HepG2 (cell line): ENCODE measurements at regions not wholly inside any gene's neighbourhood (a gene's known extent, or its start where the extent isn't known, plus 50 kb on each side); places are given as distances from the start of the nearest gene placed in this dataset.

Experiments used
- ATAC-seq: fragments of 200-7000 bp; cut with Tn5 transposase; 3 replicates; pipeline ENCODE4 v1.9.1; 2020; ENCODE audit warnings: mild to moderate bottlenecking, moderate library complexity
- BruUV-seq: library from RNA; stranded (reverse); fragments of 400-500 nt; replicated peaks from 2 replicates; lab custom pipeline; 2021; lab: Mats Ljungman, UMichigan
- CTCF ChIA-PET: fragments of 300-600 bp; formaldehyde crosslinking; extraction: SDS; loops from one replicate; lab custom pipeline; 2021; ENCODE audit warnings: low total read pairs, inconsistent platforms, low intra/inter-chr PET ratio; lab: Yijun Ruan, JAX
- POLR2A ChIA-PET: fragments of 350-600 bp; sonication (Branson Sonifier 250); formaldehyde crosslinking; loops from one replicate; lab custom pipeline; 2020; ENCODE audit warnings: antibody characterized with exemption, inconsistent platforms; lab: Yijun Ruan, JAX
- DNase-seq: peaks from one replicate; pipeline ENCODE4 v3.0.0-alpha.2; 2015; ENCODE audit warnings: low spot score
- FAIRE-seq: peaks from 3 replicates; lab custom pipeline; 2011; peaks lifted over from hg19 to GRCh38; lab: Jason Lieb, UNC
- H2AFZ ChIP-seq: one replicate; pipeline ENCODE4 v1.6.1; 2011; ENCODE audit warnings: low read length, inconsistent platforms
- H3K27ac ChIP-seq: fragments of 300-600 bp; 3 replicates; pipeline ENCODE4 v1.8.0; 2011; ENCODE audit warnings: mixed run types, mild to moderate bottlenecking, mixed read lengths, low read length, inconsistent platforms; ENCODE audit not compliant: insufficient read depth; ENCODE audit errors: extremely low read length
- H3K27me3 ChIP-seq, 2 experiments: fragments of 200-600 bp in 1 of 2; 2 replicates in 1 of 2; 3 replicates in 1 of 2; pipeline versions ENCODE4 v1.6.0 to v1.8.0; 2011; ENCODE audit warnings: low read length in 2 of 2, mild to moderate bottlenecking in 2 of 2, moderate library complexity in 2 of 2, inconsistent platforms in 1 of 2; ENCODE audit not compliant: insufficient read depth in 2 of 2, control insufficient read depth in 1 of 2
- H3K36me3 ChIP-seq, 2 experiments: fragments of 200-600 bp in 1 of 2; replicated peaks in 1 of 2; 2 replicates in 1 of 2; 3 replicates in 1 of 2; pipeline versions ENCODE4 v1.5.1 to v1.8.0; 2011; ENCODE audit warnings: low read length in 2 of 2, inconsistent platforms in 1 of 2; ENCODE audit not compliant: insufficient read depth in 2 of 2, control insufficient read depth in 1 of 2
- H3K4me1 ChIP-seq: 2 replicates; pipeline ENCODE4 v1.5.1; 2012; ENCODE audit warnings: low read length, inconsistent platforms; ENCODE audit not compliant: insufficient read depth
- H3K4me2 ChIP-seq: 2 replicates; pipeline ENCODE4 v1.6.0; 2011; ENCODE audit warnings: low read depth, low read length, inconsistent platforms
- H3K4me3 ChIP-seq, 3 experiments: fragments of 200-600 bp in 1 of 3; sonication (generic), shearing (Covaris generic) in 1 of 3; replicated peaks in 1 of 3; 2 replicates each; pipeline ENCODE4 v1.5.1; 2011 to 2016; ENCODE audit warnings: low read length in 3 of 3, inconsistent platforms in 2 of 3, low read depth in 2 of 3, mild to moderate bottlenecking in 2 of 3, control low read depth in 1 of 3, mixed read lengths in 1 of 3; ENCODE audit not compliant: insufficient read depth in 1 of 3
- H3K79me2 ChIP-seq: one replicate; pipeline ENCODE4 v1.6.1; 2011; ENCODE audit warnings: low read length, inconsistent platforms; ENCODE audit not compliant: insufficient read depth
- H3K9ac ChIP-seq: 2 replicates; pipeline ENCODE4 v1.6.0; 2011; ENCODE audit warnings: mild to moderate bottlenecking, low read depth, low read length, inconsistent platforms; ENCODE audit not compliant: insufficient read depth
- H3K9me3 ChIP-seq: 2 replicates; pipeline ENCODE4 v1.5.1; 2012; ENCODE audit warnings: mild to moderate bottlenecking, low read length
- H4K20me1 ChIP-seq: 2 replicates; pipeline ENCODE4 v1.6.0; 2011; ENCODE audit warnings: inconsistent platforms, mild to moderate bottlenecking, low read length, moderate library complexity; ENCODE audit not compliant: insufficient read depth
- HNRNPUL1 ChIP-seq: fragments of 200-400 bp; formaldehyde crosslinking; IDR thresholded peaks from 2 replicates; pipeline ENCODE4 v1.6.1; 2017; ENCODE audit warnings: low read depth, mild to moderate bottlenecking, low read length, moderate library complexity
- MAFF ChIP-seq: IDR thresholded peaks from 2 replicates; pipeline ENCODE4 v1.6.1; 2011; ENCODE audit warnings: low read depth, low read length, improper control_type of control experiment
- MAFK ChIP-seq, 2 experiments: IDR thresholded peaks in 1 of 2; conservative IDR thresholded peaks in 1 of 2; 2 replicates each; pipeline ENCODE4 v1.6.1; 2011; ENCODE audit warnings: improper control_type of control experiment in 2 of 2, low read length in 2 of 2
- MEF2D ChIP-seq: sonication (generic); formaldehyde crosslinking; IDR thresholded peaks from 2 replicates; pipeline ENCODE4 v1.5.1; 2020; ENCODE audit warnings: mild to moderate bottlenecking, missing genetic modification reagents
- PITX1 ChIP-seq: sonication (generic); formaldehyde crosslinking; IDR thresholded peaks from 2 replicates; pipeline ENCODE4 v1.5.1; 2020; ENCODE audit warnings: mild to moderate bottlenecking, missing genetic modification reagents
- TSC22D2 ChIP-seq: sonication (generic); formaldehyde crosslinking; IDR thresholded peaks from 2 replicates; pipeline ENCODE4 v1.5.1; 2020; ENCODE audit warnings: missing genetic modification reagents, mild to moderate bottlenecking, borderline replicate concordance
- ZNF337 ChIP-seq: sonication (generic); formaldehyde crosslinking; IDR thresholded peaks from 2 replicates; pipeline ENCODE4 v1.5.1; 2020; ENCODE audit warnings: missing genetic modification reagents, low read depth, mild to moderate bottlenecking, borderline replicate concordance
- WGBS: methylation state at CpG from one replicate; pipeline ENCODE4 v1.1.6; 2017; ENCODE audit warnings: low lambda C conversion rate; 5-methylcytosine and 5-hydroxymethylcytosine counted together
- in situ Hi-C: cut with HindIII; loops from 2 replicates; pipeline ENCODE4 v1.10.0; 2017; ENCODE audit warnings: low pct_unique_long_range_greater_than_20kb; ENCODE audit not compliant: extremely low pct_ligation_motif_present
- intact Hi-C: fragments of 100-400 bp; cut with micrococcal nuclease; formaldehyde crosslinking; loops from one replicate; pipeline ENCODE4 v1.10.0; 2022; ENCODE audit not compliant: unreplicated experiment
- TF ChIP-seq, protein P1 (sequence below): sonication (generic); formaldehyde crosslinking; conservative IDR thresholded peaks from 2 replicates; pipeline ENCODE4 v1.8.0; 2022; ENCODE audit warnings: low read depth, missing genetic modification reagents

DNA sequence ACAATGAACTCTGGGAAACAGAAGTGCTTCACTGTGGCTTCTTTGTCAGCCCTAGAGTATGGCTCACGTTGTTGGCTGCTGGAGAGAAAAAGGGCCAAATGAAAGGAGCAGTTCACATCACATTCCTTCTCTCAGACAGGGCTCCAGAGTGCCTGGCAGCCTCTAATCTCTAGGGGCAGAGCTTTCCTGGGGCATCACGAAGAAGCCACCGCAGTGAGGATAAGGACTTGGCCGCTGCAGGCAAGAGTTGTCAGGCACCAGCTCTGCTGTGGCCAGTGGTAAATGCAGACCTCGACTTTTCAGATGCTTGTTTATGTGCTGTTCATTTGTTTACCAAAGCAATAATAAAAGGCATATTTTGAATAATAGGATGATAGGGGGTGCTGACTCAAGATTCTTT, 227.2 kb downstream of the ICE1 start (continued):
- no peak for TF ChIP-seq MEF2D (CRISPR knock-in tag)
- no peak for TF ChIP-seq PITX1 (CRISPR knock-in tag)
- TF ChIP-seq TSC22D2 (CRISPR knock-in tag): no peak

GRCh38 chr5:5648694-5649093, 226.2 kb downstream of the ICE1 start:
- no peak for ATAC-seq
- CTCF ChIA-PET: no interaction called here
- Histone ChIP-seq H3K79me2 (no peaks in the 10 kb centered on the region), H3K36me3 (no peaks in the 10 kb centered on the region), H3K4me3 (no peak overlapping the region), H3K4me1 (no peaks in the 10 kb centered on the region), H2AFZ (no peak overlapping the region), H3K9ac (no peak overlapping the region)
- 21% methylated on average over 7 of the region's 7 CpGs for WGBS
- TF ChIP-seq ZNF337 (CRISPR knock-in tag) (no peak), HNRNPUL1 (no peak), MAFF (peak; percentile 49), MAFK (conservative IDR thresholded peaks at IDR 0.05 in 1 of 2, IDR thresholded peaks at IDR 0.05 in 1 of 2; ENCODE audit: low read length in 2 of 2) (peak; percentile 57 to 64; a peak in 3 of 4 replicates)
- TF ChIP-seq, protein P1, sequence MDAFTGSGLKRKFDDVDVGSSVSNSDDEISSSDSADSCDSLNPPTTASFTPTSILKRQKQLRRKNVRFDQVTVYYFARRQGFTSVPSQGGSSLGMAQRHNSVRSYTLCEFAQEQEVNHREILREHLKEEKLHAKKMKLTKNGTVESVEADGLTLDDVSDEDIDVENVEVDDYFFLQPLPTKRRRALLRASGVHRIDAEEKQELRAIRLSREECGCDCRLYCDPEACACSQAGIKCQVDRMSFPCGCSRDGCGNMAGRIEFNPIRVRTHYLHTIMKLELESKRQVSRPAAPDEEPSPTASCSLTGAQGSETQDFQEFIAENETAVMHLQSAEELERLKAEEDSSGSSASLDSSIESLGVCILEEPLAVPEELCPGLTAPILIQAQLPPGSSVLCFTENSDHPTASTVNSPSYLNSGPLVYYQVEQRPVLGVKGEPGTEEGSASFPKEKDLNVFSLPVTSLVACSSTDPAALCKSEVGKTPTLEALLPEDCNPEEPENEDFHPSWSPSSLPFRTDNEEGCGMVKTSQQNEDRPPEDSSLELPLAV (CRISPR knock-in tag): no peak
- TF ChIP-seq, all 625 proteins: peak for 2
- DNase-seq (no peak), FAIRE-seq (no peak)
- Histone ChIP-seq H3K27ac (no peak overlapping the region), H3K27me3 (peaks cover 1 to 9% of the 10 kb centered on the region in 2 experiments; a peak in 1 of 5 replicates), H3K4me2 (no peak overlapping the region), H4K20me1 (no peaks in the 10 kb centered on the region), H3K9me3 (no peaks in the 10 kb centered on the region)
- intact Hi-C loops: no loop called here
- POLR2A ChIA-PET: no interaction called here
- BruUV-seq: no TSS peak
- in situ Hi-C loops: no loop called here
